Posterior cingulate gyrus (tissue), 11 donors: ENCODE measurements at regions not wholly inside any gene's neighbourhood (a gene's known extent, or its start where the extent isn't known, plus 50 kb on each side); places are given as distances from the start of the nearest gene placed in this dataset.
"Not testable (repeated sequence)": the region's sequence is repeated elsewhere in the genome, so short reads cannot be mapped to it uniquely, and the experiment has no call there.

Experiments used
- DNase-seq, 10 donors: peaks; one replicate each; pipeline versions ENCODE4 v3.0.0 to v3.0.0-alpha.2; 2020 to 2021; ENCODE audit warnings: mixed read lengths in 3 of 10
- intact Hi-C: fragments of 100-400 bp; cut with DNase I; formaldehyde crosslinking; loops from one replicate; pipeline ENCODE4 v1.15.1; 2023

GRCh38 chr12:67758521-67758920 is 110.0 kb downstream of the DYRK2 start:
- intact Hi-C loops, result no loop called here
- peak in 1 of 10 donors; percentile 71 for DNase-seq

GRCh38 chr12:67759829-67760228 is 111.3 kb downstream of the DYRK2 start:
- intact Hi-C loops, result no loop called here

GRCh38 chr12:67760586-67761275 is 112.2 kb downstream of the DYRK2 start:
- no peak for DNase-seq
- intact Hi-C loops, result no loop called here

More at GRCh38 chr12:67759829-67760228, 111.3 kb downstream of the DYRK2 start:
- DNase-seq, result no peak

- intact Hi-C loops, result no loop called here
- no peak for DNase-seq
Observed at GRCh38 chr12:67761566-67761965, 113.0 kb downstream of the DYRK2 start.

- intact Hi-C loops, result no loop called here
Observed at GRCh38 chr12:67764055-67764454, 115.5 kb downstream of the DYRK2 start.

GRCh38 chr12:67764946-67765619 is 116.5 kb downstream of the DYRK2 start:
- intact Hi-C loops, result no loop called here
- DNase-seq, result no peak

More at GRCh38 chr12:67764055-67764454, 115.5 kb downstream of the DYRK2 start:
- no peak for DNase-seq

GRCh38 chr12:67765776-67766766 is 117.5 kb downstream of the DYRK2 start:
- no peak for DNase-seq
- intact Hi-C loops, result no loop called here

GRCh38 chr12:67772267-67773169 is 124.0 kb downstream of the DYRK2 start:
- intact Hi-C loops, result no loop called here
- DNase-seq, result peak in 1 of 10 donors; percentile 8

GRCh38 chr12:67773896-67774295 is 125.4 kb downstream of the DYRK2 start:
- no peak for DNase-seq
- intact Hi-C loops, result no loop called here

- DNase-seq, result no peak
- intact Hi-C loops, result no loop called here
Observed at GRCh38 chr12:67774983-67775587, 126.5 kb downstream of the DYRK2 start.

- no peak for DNase-seq
- intact Hi-C loops, result no loop called here
Observed at GRCh38 chr12:67780580-67781084, 132.1 kb downstream of the DYRK2 start.

GRCh38 chr12:67782573-67782972 is 134.0 kb downstream of the DYRK2 start:
- intact Hi-C loops, result no loop called here
- DNase-seq, result no peak

- intact Hi-C loops, result no loop called here
Observed at GRCh38 chr12:67783393-67783792, 134.8 kb downstream of the DYRK2 start.

GRCh38 chr12:67784831-67785230 is 136.3 kb downstream of the DYRK2 start:
- DNase-seq, result no peak
- intact Hi-C loops, result no loop called here

More at GRCh38 chr12:67783393-67783792, 134.8 kb downstream of the DYRK2 start:
- no peak for DNase-seq

- no peak for DNase-seq
- intact Hi-C loops, result no loop called here
Observed at GRCh38 chr12:67786086-67786485, 137.5 kb downstream of the DYRK2 start.

- intact Hi-C loops, result no loop called here
- DNase-seq, result no peak
Observed at GRCh38 chr12:67788118-67788517, 139.6 kb downstream of the DYRK2 start.

GRCh38 chr12:67789266-67789665 is 140.7 kb downstream of the DYRK2 start:
- DNase-seq, result no peak
- intact Hi-C loops, result no loop called here

- intact Hi-C loops, result no loop called here
- no peak for DNase-seq
Observed at GRCh38 chr12:67790660-67791059, 142.1 kb downstream of the DYRK2 start.

GRCh38 chr12:67791362-67791761 is 142.8 kb downstream of the DYRK2 start:
- intact Hi-C loops, DNase-seq: not testable (repeated sequence)
